Activated B cell treated with CpG ODN at 0.5 μM for 24 hours (primary cell): ENCODE measurements at regions not wholly inside any gene's neighbourhood (a gene's known extent, or its start where the extent isn't known, plus 50 kb on each side); places are given as distances from the start of the nearest gene placed in this dataset.

Experiments
- ATAC-seq: fragments of 200-7000 bp; cut with Tn5 transposase; one replicate; pipeline ENCODE4 v1.10.0; 2021; ENCODE audit warnings: low read depth, mild to moderate bottlenecking, moderate library complexity
- CTCF ChIA-PET: fragments of 350-600 bp; sonication (Branson Sonifier 250); formaldehyde crosslinking; loops from one replicate; lab custom pipeline; 2021; ENCODE audit warnings: antibody characterized with exemption; lab: Charles Lee
- POLR2A ChIA-PET: fragments of 350-600 bp; sonication (Branson Sonifier 250); formaldehyde crosslinking; loops from one replicate; lab custom pipeline; 2021; ENCODE audit warnings: antibody characterized with exemption; lab: Charles Lee
- DNase-seq: peaks from one replicate; pipeline ENCODE4 v3.0.0; 2022
- H3K27ac Mint-ChIP-seq: one replicate; pipeline ENCODE4 v1.8.0; 2020; ENCODE audit warnings: mixed read lengths
- H3K27me3 Mint-ChIP-seq: one replicate; pipeline ENCODE4 v1.8.0; 2021; ENCODE audit warnings: mixed read lengths
- H3K36me3 Mint-ChIP-seq: one replicate; pipeline ENCODE4 v1.8.0; 2021; ENCODE audit warnings: low read depth, mixed read lengths
- H3K4me1 Mint-ChIP-seq: one replicate; pipeline ENCODE4 v1.8.0; 2021; ENCODE audit warnings: mixed read lengths
- H3K4me3 Mint-ChIP-seq: one replicate; pipeline ENCODE4 v1.8.0; 2020; ENCODE audit warnings: mild to moderate bottlenecking, mixed read lengths
- H3K9me3 Mint-ChIP-seq: one replicate; pipeline ENCODE4 v1.8.0; 2020; ENCODE audit warnings: mixed read lengths
- CTCF ChIP-seq: fragments of 200-600 bp; IDR thresholded peaks from one replicate; pipeline ENCODE4 v1.8.0; 2022; ENCODE audit warnings: antibody characterized with exemption, mild to moderate bottlenecking
- intact Hi-C: fragments of 100-400 bp; cut with micrococcal nuclease; formaldehyde crosslinking; loops from one replicate; pipeline ENCODE4 v1.15.1; 2024

- Mint-ChIP-seq H3K27ac (no peak overlapping the region), H3K9me3 (no peaks in the 10 kb centered on the region), H3K4me1 (no peaks in the 10 kb centered on the region), H3K36me3 (no peaks in the 10 kb centered on the region), H3K4me3 (no peak overlapping the region), H3K27me3 (no peaks in the 10 kb centered on the region)
- DNase-seq (no peak), ATAC-seq (no peak)
- ChIA-PET POLR2A (no interaction called here), CTCF (interaction anchor here (1.0 kb wide), 1 partner anchor 92 kb away, joined by 3 read pairs; no protein-coding TSS in a partner anchor)
- intact Hi-C loops = no loop called here
- no peak for TF ChIP-seq CTCF
Measured at GRCh38 chr3:113143353-113143752, 68.0 kb upstream of the BOC start.

- no peak for ATAC-seq
- POLR2A ChIA-PET = no interaction called here
- CTCF ChIA-PET = no interaction called here
- Mint-ChIP-seq H3K27me3 (no peaks in the 10 kb centered on the region), H3K36me3 (no peaks in the 10 kb centered on the region), H3K4me3 (no peak overlapping the region), H3K4me1 (no peaks in the 10 kb centered on the region), H3K9me3 (no peaks in the 10 kb centered on the region), H3K27ac (no peak overlapping the region)
- TF ChIP-seq CTCF = no peak
- intact Hi-C loops = no loop called here
- DNase-seq = no peak
Measured at GRCh38 chr3:113147681-113148261, 63.6 kb upstream of the BOC start.

GRCh38 chr3:113148284-113148683, 63.1 kb upstream of the BOC start:
- intact Hi-C loops = no loop called here
- ATAC-seq (no peak), DNase-seq (no peak)
- POLR2A ChIA-PET = no interaction called here
- no peak for TF ChIP-seq CTCF
- CTCF ChIA-PET = no interaction called here
- H3K4me3 Mint-ChIP-seq = no peak overlapping the region
- no peaks in the 10 kb centered on the region for H3K36me3 Mint-ChIP-seq
- no peaks in the 10 kb centered on the region for H3K27me3 Mint-ChIP-seq
- H3K27ac Mint-ChIP-seq = no peak overlapping the region
- no peaks in the 10 kb centered on the region for H3K4me1 Mint-ChIP-seq
- H3K9me3 Mint-ChIP-seq = no peaks in the 10 kb centered on the region

- TF ChIP-seq CTCF = no peak
- POLR2A ChIA-PET = no interaction called here
Measured at GRCh38 chr3:113150250-113150649, 61.1 kb upstream of the BOC start.

GRCh38 chr3:113151461-113152031, 59.8 kb upstream of the BOC start:
- ChIA-PET POLR2A (no interaction called here), CTCF (no interaction called here)
- ATAC-seq (no peak), DNase-seq (no peak)
- TF ChIP-seq CTCF = no peak
- Mint-ChIP-seq H3K9me3 (no peaks in the 10 kb centered on the region), H3K27me3 (no peaks in the 10 kb centered on the region), H3K4me3 (no peak overlapping the region), H3K4me1 (peaks cover 3% of the 10 kb centered on the region), H3K36me3 (no peaks in the 10 kb centered on the region), H3K27ac (no peak overlapping the region)
- intact Hi-C loops = no loop called here

More at GRCh38 chr3:113150250-113150649, 61.1 kb upstream of the BOC start:
- Mint-ChIP-seq H3K4me3 (no peak overlapping the region), H3K4me1 (peaks cover 3% of the 10 kb centered on the region), H3K27me3 (no peaks in the 10 kb centered on the region), H3K27ac (no peak overlapping the region), H3K9me3 (no peaks in the 10 kb centered on the region), H3K36me3 (no peaks in the 10 kb centered on the region)
- ATAC-seq (no peak), DNase-seq (no peak)
- CTCF ChIA-PET = no interaction called here
- intact Hi-C loops = no loop called here
